Fibroblast of mammary gland (primary cell): ENCODE measurements at regions not wholly inside any gene's neighbourhood (a gene's known extent, or its start where the extent isn't known, plus 50 kb on each side); places are given as distances from the start of the nearest gene placed in this dataset.

Experiments used
- DNase-seq: peaks from one replicate; pipeline ENCODE4 v3.0.0-alpha.2; 2010; ENCODE audit warnings: low read depth
- H3K4me3 ChIP-seq: 2 replicates; pipeline ENCODE4 v1.5.1; 2011; ENCODE audit warnings: low read depth, mild to moderate bottlenecking, low read length, moderate library complexity; ENCODE audit not compliant: control insufficient read depth
- CTCF ChIP-seq: conservative IDR thresholded peaks from 2 replicates; pipeline ENCODE4 v1.5.1; 2011; ENCODE audit warnings: low read depth, low read length, inconsistent platforms; ENCODE audit not compliant: control insufficient read depth, insufficient read depth

- no peak overlapping the region for H3K4me3 ChIP-seq
- no peak for DNase-seq
- no peak for TF ChIP-seq CTCF
Observed at GRCh38 chr18:65073060-65073550, 677.7 kb upstream of the CDH7 start.

GRCh38 chr18:65057439-65058083 lies 693.3 kb upstream of the CDH7 start:
- DNase-seq: no peak
- no peak overlapping the region for H3K4me3 ChIP-seq
- TF ChIP-seq CTCF: no peak

- H3K4me3 ChIP-seq: no peak overlapping the region
- DNase-seq: no peak
- no peak for TF ChIP-seq CTCF
Observed at GRCh38 chr18:65056575-65056974, 694.2 kb upstream of the CDH7 start.

GRCh38 chr18:65049586-65049985 lies 701.2 kb upstream of the CDH7 start:
- H3K4me3 ChIP-seq: no peak overlapping the region
- TF ChIP-seq CTCF: no peak
- no peak for DNase-seq

GRCh38 chr18:65039578-65039977 lies 711.2 kb upstream of the CDH7 start:
- no peak overlapping the region for H3K4me3 ChIP-seq
- no peak for TF ChIP-seq CTCF
- DNase-seq: no peak

GRCh38 chr18:65035701-65036100 lies 715.1 kb upstream of the CDH7 start:
- TF ChIP-seq CTCF: no peak
- no peak overlapping the region for H3K4me3 ChIP-seq
- DNase-seq: no peak

- TF ChIP-seq CTCF: no peak
- no peak overlapping the region for H3K4me3 ChIP-seq
- DNase-seq: no peak
Observed at GRCh38 chr18:65025756-65026155, 725.1 kb upstream of the CDH7 start.
